NCI-H774 (cell line): ENCODE measurements at regions not wholly inside any gene's neighbourhood (a gene's known extent, or its start where the extent isn't known, plus 50 kb on each side); places are given as distances from the start of the nearest gene placed in this dataset.

Experiments used
- DNase-seq: peaks from one replicate; lab custom pipeline; 2025; lab: John Stamatoyannopoulos, UW

- DNase-seq = no peak
Measured at GRCh38 chr4:160835789-160836188, 1328.0 kb downstream of the FSTL5 start.

GRCh38 chr4:160836431-160836830, 1327.4 kb downstream of the FSTL5 start:
- DNase-seq = no peak

GRCh38 chr4:160846121-160846520, 1317.7 kb downstream of the FSTL5 start:
- no peak for DNase-seq

GRCh38 chr4:160847228-160847627, 1316.6 kb downstream of the FSTL5 start:
- no peak for DNase-seq

GRCh38 chr4:160848489-160848888, 1315.3 kb downstream of the FSTL5 start:
- no peak for DNase-seq

GRCh38 chr4:160848901-160849760, 1314.7 kb downstream of the FSTL5 start:
- DNase-seq = no peak

- DNase-seq = no peak
Measured at GRCh38 chr4:160864253-160864652, 1299.5 kb downstream of the FSTL5 start.

GRCh38 chr4:160869899-160870298, 1293.9 kb downstream of the FSTL5 start:
- DNase-seq = no peak

- no peak for DNase-seq
Measured at GRCh38 chr4:160872491-160872890, 1291.3 kb downstream of the FSTL5 start.

GRCh38 chr4:160877087-160877790, 1286.6 kb downstream of the FSTL5 start:
- no peak for DNase-seq

- DNase-seq = no peak
Measured at GRCh38 chr4:160880180-160880579, 1283.6 kb downstream of the FSTL5 start.

GRCh38 chr4:160887668-160888067, 1276.1 kb downstream of the FSTL5 start:
- no peak for DNase-seq

GRCh38 chr4:160894128-160894527, 1269.7 kb downstream of the FSTL5 start:
- DNase-seq = no peak

GRCh38 chr4:160894809-160895208, 1269.0 kb downstream of the FSTL5 start:
- DNase-seq = no peak

GRCh38 chr4:160927311-160927710, 1236.5 kb downstream of the FSTL5 start:
- no peak for DNase-seq

- DNase-seq = no peak
Measured at GRCh38 chr4:160928482-160928881, 1235.3 kb downstream of the FSTL5 start.

- DNase-seq = no peak
Measured at GRCh38 chr4:160947653-160948052, 1216.1 kb downstream of the FSTL5 start.

GRCh38 chr4:160956875-160957274, 1206.9 kb downstream of the FSTL5 start:
- DNase-seq = no peak

GRCh38 chr4:160969925-160970324, 1193.9 kb downstream of the FSTL5 start:
- no peak for DNase-seq

GRCh38 chr4:160980091-160980490, 1183.7 kb downstream of the FSTL5 start:
- DNase-seq = no peak

- no peak for DNase-seq
Measured at GRCh38 chr4:160981083-160981482, 1182.7 kb downstream of the FSTL5 start.

GRCh38 chr4:160983035-160983434, 1180.8 kb downstream of the FSTL5 start:
- no peak for DNase-seq

- no peak for DNase-seq
Measured at GRCh38 chr4:161002386-161002785, 1161.4 kb downstream of the FSTL5 start.
